ENCODE measurements at regions not wholly inside any gene's neighbourhood (a gene's known extent, or its start where the extent isn't known, plus 50 kb on each side); places are given as distances from the start of the nearest gene placed in this dataset.

DNA sequence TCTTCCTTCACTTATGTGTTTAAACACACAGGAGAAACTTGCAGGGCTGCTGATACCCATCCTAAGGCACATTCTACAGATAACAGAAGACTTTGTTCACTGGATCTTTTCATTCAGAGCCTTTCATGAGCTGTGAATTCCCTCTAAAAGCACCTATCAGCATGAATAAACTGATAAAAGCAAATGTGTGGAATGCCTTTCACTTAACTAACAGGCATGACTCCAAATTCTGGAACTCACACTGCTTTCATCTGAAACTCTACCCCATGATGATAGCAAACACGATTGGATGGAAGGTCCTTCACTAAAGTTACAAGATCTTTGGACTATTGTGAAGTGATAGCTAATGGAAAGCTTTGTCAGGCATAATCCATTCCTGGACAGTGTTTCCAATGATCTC is 457.3 kb downstream of the EFNB2 start:
- TF ChIP-seq, protein P1, sequence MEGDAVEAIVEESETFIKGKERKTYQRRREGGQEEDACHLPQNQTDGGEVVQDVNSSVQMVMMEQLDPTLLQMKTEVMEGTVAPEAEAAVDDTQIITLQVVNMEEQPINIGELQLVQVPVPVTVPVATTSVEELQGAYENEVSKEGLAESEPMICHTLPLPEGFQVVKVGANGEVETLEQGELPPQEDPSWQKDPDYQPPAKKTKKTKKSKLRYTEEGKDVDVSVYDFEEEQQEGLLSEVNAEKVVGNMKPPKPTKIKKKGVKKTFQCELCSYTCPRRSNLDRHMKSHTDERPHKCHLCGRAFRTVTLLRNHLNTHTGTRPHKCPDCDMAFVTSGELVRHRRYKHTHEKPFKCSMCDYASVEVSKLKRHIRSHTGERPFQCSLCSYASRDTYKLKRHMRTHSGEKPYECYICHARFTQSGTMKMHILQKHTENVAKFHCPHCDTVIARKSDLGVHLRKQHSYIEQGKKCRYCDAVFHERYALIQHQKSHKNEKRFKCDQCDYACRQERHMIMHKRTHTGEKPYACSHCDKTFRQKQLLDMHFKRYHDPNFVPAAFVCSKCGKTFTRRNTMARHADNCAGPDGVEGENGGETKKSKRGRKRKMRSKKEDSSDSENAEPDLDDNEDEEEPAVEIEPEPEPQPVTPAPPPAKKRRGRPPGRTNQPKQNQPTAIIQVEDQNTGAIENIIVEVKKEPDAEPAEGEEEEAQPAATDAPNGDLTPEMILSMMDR (IDR thresholded peaks at IDR 0.05; ENCODE audit: borderline replicate concordance, extremely low read depth, low read length, poor library complexity, severe bottlenecking) = no peak
- no peak for TF ChIP-seq EZH2 (IDR thresholded peaks at IDR 0.05; ENCODE audit: borderline replicate concordance, low read depth, low read length, severe bottlenecking)
